SU-DHL-6 (cell line): ENCODE measurements at regions not wholly inside any gene's neighbourhood (a gene's known extent, or its start where the extent isn't known, plus 50 kb on each side); places are given as distances from the start of the nearest gene placed in this dataset.
"Not testable (repeated sequence)": the region's sequence is repeated elsewhere in the genome, so short reads cannot be mapped to it uniquely, and the experiment has no call there.

Experiments used
- H2AFZ ChIP-seq: fragments of 200-600 bp; sonication (generic); 2 replicates; pipeline ENCODE4 v1.6.1; 2014; ENCODE audit warnings: low read depth, mild to moderate bottlenecking, moderate library complexity, mixed read lengths, antibody characterized with exemption, low read length; ENCODE audit not compliant: severe bottlenecking
- H3F3A ChIP-seq: fragments of 200-600 bp; shearing (Covaris generic); 2 replicates; pipeline ENCODE4 v1.6.0; 2016; ENCODE audit warnings: antibody characterized with exemption, mild to moderate bottlenecking; ENCODE audit not compliant: insufficient read depth
- H3K27ac ChIP-seq: fragments of 200-600 bp; sonication (generic); 2 replicates; pipeline ENCODE4 v1.5.1; 2016; ENCODE audit warnings: low read depth, mild to moderate bottlenecking, low read length, moderate library complexity, mixed read lengths
- H3K27me3 ChIP-seq: fragments of 200-600 bp; sonication (generic), shearing (Covaris generic); 2 replicates; pipeline ENCODE4 v1.6.0; 2014; ENCODE audit warnings: mild to moderate bottlenecking, low read length
- H3K36me3 ChIP-seq: fragments of 200-600 bp; sonication (generic); 2 replicates; pipeline ENCODE4 v1.6.1; 2014; ENCODE audit warnings: mild to moderate bottlenecking, low read length, mixed read lengths
- H3K4me2 ChIP-seq: fragments of 300-600, 200-600 bp; shearing (Covaris generic), sonication (generic); 2 replicates; pipeline ENCODE4 v1.6.0; 2014; ENCODE audit warnings: low read length, low read depth, mild to moderate bottlenecking; ENCODE audit not compliant: poor library complexity, severe bottlenecking
- H3K4me3 ChIP-seq: fragments of 200-600 bp; sonication (generic); 2 replicates; pipeline ENCODE4 v1.5.1; 2014; ENCODE audit warnings: antibody characterized with exemption, low read length, mild to moderate bottlenecking, mixed read lengths; ENCODE audit not compliant: insufficient read depth, poor library complexity, severe bottlenecking
- H3K79me2 ChIP-seq: fragments of 200-600 bp; sonication (generic); 2 replicates; pipeline ENCODE4 v1.6.1; 2014; ENCODE audit warnings: mild to moderate bottlenecking, low read length, moderate library complexity; ENCODE audit not compliant: insufficient read depth
- H3K9ac ChIP-seq: fragments of 200-600 bp; sonication (generic); 2 replicates; pipeline ENCODE4 v1.7.0; 2014; ENCODE audit warnings: mild to moderate bottlenecking, low read length
- H3K9me2 ChIP-seq: fragments of 200-600 bp; sonication (generic); replicated peaks from 2 replicates; pipeline ENCODE4 v1.6.1; 2014; ENCODE audit warnings: low read length; ENCODE audit not compliant: insufficient read depth
- H3K9me3 ChIP-seq: fragments of 200-600 bp; sonication (generic); 2 replicates; pipeline ENCODE4 v1.6.1; 2014; ENCODE audit warnings: low read length, mixed read lengths; ENCODE audit not compliant: insufficient read depth
- H4K20me1 ChIP-seq: fragments of 200-600 bp; sonication (generic); 2 replicates; pipeline ENCODE4 v1.6.1; 2014; ENCODE audit warnings: low read depth, mild to moderate bottlenecking, antibody characterized with exemption, low read length, moderate library complexity, mixed read lengths
- CTCF ChIP-seq: fragments of 200-600 bp; sonication (generic); IDR thresholded peaks from one replicate; pipeline ENCODE4 v1.5.1; 2017; ENCODE audit warnings: antibody characterized with exemption, mild to moderate bottlenecking, low read length, moderate library complexity; ENCODE audit not compliant: insufficient read depth, poor library complexity, severe bottlenecking
- EZH2phosphoT487 ChIP-seq: fragments of 200-600 bp; sonication (generic), shearing (Covaris generic); conservative IDR thresholded peaks from 2 replicates; pipeline ENCODE4 v1.6.1; 2018; ENCODE audit warnings: mild to moderate bottlenecking, antibody characterized with exemption, low read length, moderate library complexity, mixed read lengths

GRCh38 chr14:30069536-30069935, 141.9 kb upstream of the PRKD1 start:
- Histone ChIP-seq H2AFZ (no peak overlapping the region), H3F3A (no peaks in the 10 kb centered on the region), H3K9me2 (no peaks in the 10 kb centered on the region), H3K9ac (no peak overlapping the region), H3K36me3 (no peaks in the 10 kb centered on the region), H3K4me2 (no peak overlapping the region), H3K9me3 (peaks cover 7% of the 10 kb centered on the region; the same call in 1 of the 2 replicates), H3K79me2 (no peaks in the 10 kb centered on the region), H4K20me1 (no peaks in the 10 kb centered on the region), H3K27me3 (no peaks in the 10 kb centered on the region), H3K4me3 (no peak overlapping the region), H3K27ac (no peak overlapping the region)
- TF ChIP-seq CTCF (no peak), EZH2phosphoT487 (no peak)

- H3K9me2 ChIP-seq, H4K20me1 ChIP-seq, H3K27me3 ChIP-seq, H2AFZ ChIP-seq, H3K79me2 ChIP-seq, H3K27ac ChIP-seq, H3K4me2 ChIP-seq, H3K9ac ChIP-seq, H3K36me3 ChIP-seq, H3F3A ChIP-seq, H3K9me3 ChIP-seq, H3K4me3 ChIP-seq: not testable (repeated sequence)
Observed at GRCh38 chr14:30072454-30072853, 144.8 kb upstream of the PRKD1 start.

DNA sequence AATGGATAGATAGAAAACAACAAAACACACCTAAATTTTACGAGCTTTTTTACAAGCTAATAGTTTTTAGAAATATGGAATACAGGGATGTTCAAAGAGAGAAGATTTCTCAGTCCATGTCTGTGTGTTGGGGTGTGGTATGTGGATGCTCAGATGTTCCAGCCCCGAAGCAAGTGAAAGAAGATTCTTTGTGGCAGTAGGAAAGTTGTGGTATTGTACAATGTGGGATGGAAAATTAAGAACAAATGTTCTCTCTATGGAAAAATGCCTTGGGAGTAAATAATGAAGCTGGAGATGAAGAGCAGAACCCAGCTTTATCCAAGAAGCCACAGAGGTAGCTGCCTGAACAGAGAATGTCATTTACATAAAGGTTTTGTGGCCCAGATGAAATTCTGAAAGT, 150.3 kb upstream of the PRKD1 start:
- H3K4me2 ChIP-seq, result no peak overlapping the region
- H3K36me3 ChIP-seq, result no peaks in the 10 kb centered on the region
- H4K20me1 ChIP-seq, result no peaks in the 10 kb centered on the region
- no peak overlapping the region for H2AFZ ChIP-seq
- H3K9me2 ChIP-seq, result no peaks in the 10 kb centered on the region
- no peaks in the 10 kb centered on the region for H3F3A ChIP-seq
- H3K79me2 ChIP-seq, result no peaks in the 10 kb centered on the region
- no peak overlapping the region for H3K27ac ChIP-seq
- H3K27me3 ChIP-seq, result no peaks in the 10 kb centered on the region
- TF ChIP-seq CTCF (no peak), EZH2phosphoT487 (no peak)
- H3K9me3 ChIP-seq, result 0 out of 2 replicates have a peak, but pooled peaks cover under 1% of the 10 kb centered on the region
- H3K4me3 ChIP-seq, result no peak overlapping the region
- no peak overlapping the region for H3K9ac ChIP-seq

DNA sequence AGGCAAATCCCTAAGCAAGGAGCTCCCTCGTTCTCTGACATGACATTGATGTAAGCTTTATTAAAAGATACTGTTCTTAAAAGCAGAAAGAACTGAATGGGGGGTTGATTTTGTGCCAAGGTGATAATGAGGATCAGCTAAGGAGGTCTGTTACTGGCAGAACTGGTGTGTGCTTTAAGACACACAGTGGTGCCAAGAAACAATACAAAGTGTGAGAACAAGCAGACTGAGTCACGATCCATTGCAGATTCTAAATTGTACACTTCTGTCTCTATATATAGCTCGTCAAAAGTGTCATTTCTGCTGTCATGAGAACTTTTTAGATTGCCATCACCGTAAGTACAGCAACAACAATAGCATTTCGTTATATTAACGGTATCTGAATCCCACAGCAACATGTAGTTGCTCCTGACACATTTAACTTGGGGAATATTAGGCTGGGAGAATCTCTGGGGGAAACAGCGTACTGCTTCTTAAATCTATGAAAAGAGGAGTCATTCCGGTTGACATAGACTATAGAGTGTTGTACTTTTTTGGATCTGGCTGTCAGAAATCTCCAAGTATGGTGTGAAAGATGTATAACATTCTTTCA, 151.3 kb upstream of the PRKD1 start:
- Histone ChIP-seq H3K27ac (no peak overlapping the region), H3K9me2 (no peaks in the 10 kb centered on the region), H3F3A (no peaks in the 10 kb centered on the region), H3K4me2 (no peak overlapping the region), H3K36me3 (no peaks in the 10 kb centered on the region), H3K79me2 (no peaks in the 10 kb centered on the region), H3K9ac (no peak overlapping the region), H3K27me3 (no peaks in the 10 kb centered on the region), H3K9me3 (no peaks in the 10 kb centered on the region), H3K4me3 (no peak overlapping the region), H2AFZ (no peak overlapping the region), H4K20me1 (no peaks in the 10 kb centered on the region)
- TF ChIP-seq CTCF, result no peak
- no peak for TF ChIP-seq EZH2phosphoT487
